ENCODE measurements at regions not wholly inside any gene's neighbourhood (a gene's known extent, or its start where the extent isn't known, plus 50 kb on each side); places are given as distances from the start of the nearest gene placed in this dataset.

- no peak for TF ChIP-seq REST (IDR thresholded peaks at IDR 0.05)
- TF ChIP-seq RAD21 (IDR thresholded peaks at IDR 0.05): no peak
- no peak for TF ChIP-seq JUND (IDR thresholded peaks at IDR 0.05)
Measured at GRCh38 chr10:3892440-3893425, 107.7 kb upstream of the KLF6 start (continued).

- H3K4me1 ChIP-seq (ENCODE audit: control insufficient read depth in 4 of 4, insufficient read depth in 4 of 4, low read length in 3 of 4): peaks cover 0 to 5% (median 0%) of the 10 kb centered on the region in 4 donors
- WGBS: 83% methylated on average over 3 of the region's 3 CpGs
Measured at GRCh38 chr10:3891396-3891795, 106.4 kb upstream of the KLF6 start.

More at GRCh38 chr10:3891396-3891795, 106.4 kb upstream of the KLF6 start:
- no peaks in the 10 kb centered on the region for H3K9me3 ChIP-seq (ENCODE audit: control insufficient read depth in 4 of 4, low read length in 3 of 4)
- TF ChIP-seq REST (IDR thresholded peaks at IDR 0.05) (no peak), HNF4G (IDR thresholded peaks at IDR 0.05) (no peak), JUND (IDR thresholded peaks at IDR 0.05) (no peak), SP1 (IDR thresholded peaks at IDR 0.05) (no peak), CTCF (IDR thresholded peaks at IDR 0.05; ENCODE audit: low read depth, low read length, missing input control) (no peak), FOXA1 (IDR thresholded peaks at IDR 0.05) (no peak)
- no peaks in the 10 kb centered on the region for H3K36me3 ChIP-seq (ENCODE audit: control insufficient read depth in 4 of 4, insufficient read depth in 3 of 4, low read depth in 1 of 4, low read length in 3 of 4)
- no peak overlapping the region for H3K4me3 ChIP-seq (ENCODE audit: low read depth in 1 of 3, low read length in 3 of 3)
- no peak for DNase-seq (ENCODE audit: low spot score)
- no peaks in the 10 kb centered on the region for H3K27me3 ChIP-seq (ENCODE audit: control insufficient read depth in 4 of 4, insufficient read depth in 4 of 4, low read length in 3 of 4)
- H3K9ac ChIP-seq (ENCODE audit: low read depth in 1 of 2, low read length in 2 of 2): no peak overlapping the region
- no peak overlapping the region for H3K27ac ChIP-seq (ENCODE audit: low read depth in 1 of 2, low read length in 2 of 2)

All from liver (tissue), 8 donors.